ENCODE measurements at regions not wholly inside any gene's neighbourhood (a gene's known extent, or its start where the extent isn't known, plus 50 kb on each side); places are given as distances from the start of the nearest gene placed in this dataset.
"Not testable (repeated sequence)": the region's sequence is repeated elsewhere in the genome, so short reads cannot be mapped to it uniquely, and the experiment has no call there.

GRCh38 chr12:75944905-75945432, 86.6 kb downstream of the PHLDA1 start:
- intact Hi-C loops (cut with DNase I): no loop called here
- ATAC-seq (no peak), DNase-seq (ENCODE audit: missing footprints) (no peak)

GRCh38 chr12:75944097-75944904, 87.3 kb downstream of the PHLDA1 start:
- DNase-seq (ENCODE audit: missing footprints): no peak
- intact Hi-C loops (cut with DNase I): no loop called here
- ATAC-seq: peak; percentile 59

- DNase-seq (ENCODE audit: missing footprints): no peak
- ATAC-seq: no peak
- intact Hi-C loops (cut with DNase I): no loop called here
Measured at GRCh38 chr12:75943730-75944096, 87.9 kb downstream of the PHLDA1 start.

GRCh38 chr12:75941661-75942060, 89.9 kb downstream of the PHLDA1 start:
- DNase-seq (ENCODE audit: missing footprints); intact Hi-C loops (cut with DNase I): not testable (repeated sequence)

GRCh38 chr12:75939016-75939642, 92.4 kb downstream of the PHLDA1 start:
- ATAC-seq: peak; percentile 56
- DNase-seq (ENCODE audit: missing footprints): no peak
- intact Hi-C loops (cut with DNase I): loop anchor here (5.0 kb wide), 1 partner anchor 93 kb away; the partner anchor contains the start of gene PHLDA1

More at GRCh38 chr12:75941661-75942060, 89.9 kb downstream of the PHLDA1 start:
- not testable (repeated sequence) for ATAC-seq

GRCh38 chr12:75938189-75938588, 93.4 kb downstream of the PHLDA1 start:
- ATAC-seq (no peak), DNase-seq (ENCODE audit: missing footprints) (no peak)
- intact Hi-C loops (cut with DNase I): loop anchor here (5.0 kb wide), 1 partner anchor 94 kb away; the partner anchor contains the start of gene PHLDA1

GRCh38 chr12:75937486-75937885, 94.1 kb downstream of the PHLDA1 start:
- intact Hi-C loops (cut with DNase I): loop anchor here (5.0 kb wide), 1 partner anchor 95 kb away; the partner anchor contains the start of gene PHLDA1
- DNase-seq (ENCODE audit: missing footprints) (no peak), ATAC-seq (no peak)

GRCh38 chr12:75936515-75937440, 94.8 kb downstream of the PHLDA1 start:
- intact Hi-C loops (cut with DNase I): loop anchor here (5.0 kb wide), 1 partner anchor 96 kb away; the partner anchor contains the start of gene PHLDA1
- DNase-seq (ENCODE audit: missing footprints) (no peak), ATAC-seq (no peak)

- no peak for ATAC-seq
- no peak for DNase-seq (ENCODE audit: missing footprints)
- intact Hi-C loops (cut with DNase I): loop anchor here (5.0 kb wide), 1 partner anchor 97 kb away; the partner anchor contains the start of gene PHLDA1
Measured at GRCh38 chr12:75935539-75936242, 95.9 kb downstream of the PHLDA1 start.

GRCh38 chr12:75933101-75933500, 98.5 kb downstream of the PHLDA1 start:
- ATAC-seq: no peak
- intact Hi-C loops (cut with DNase I): no loop called here
- DNase-seq (ENCODE audit: missing footprints): no peak

GRCh38 chr12:75932241-75932640, 99.3 kb downstream of the PHLDA1 start:
- DNase-seq (ENCODE audit: missing footprints): no peak
- no peak for ATAC-seq
- intact Hi-C loops (cut with DNase I): no loop called here

- DNase-seq (ENCODE audit: missing footprints): no peak
- ATAC-seq: no peak
- intact Hi-C loops (cut with DNase I): no loop called here
Measured at GRCh38 chr12:75923964-75924666, 107.5 kb downstream of the PHLDA1 start.

- no peak for DNase-seq (ENCODE audit: missing footprints)
- no peak for ATAC-seq
- intact Hi-C loops (cut with DNase I): no loop called here
Measured at GRCh38 chr12:75922944-75923642, 108.5 kb downstream of the PHLDA1 start.

- intact Hi-C loops (cut with DNase I): no loop called here
- ATAC-seq: no peak
- no peak for DNase-seq (ENCODE audit: missing footprints)
Measured at GRCh38 chr12:75921622-75922289, 109.8 kb downstream of the PHLDA1 start.

- intact Hi-C loops (cut with DNase I): no loop called here
- no peak for ATAC-seq
- no peak for DNase-seq (ENCODE audit: missing footprints)
Measured at GRCh38 chr12:75917715-75918114, 113.9 kb downstream of the PHLDA1 start.

- intact Hi-C loops (cut with DNase I): no loop called here
Measured at GRCh38 chr12:75917083-75917482, 114.5 kb downstream of the PHLDA1 start.

More at GRCh38 chr12:75917083-75917482, 114.5 kb downstream of the PHLDA1 start:
- ATAC-seq: no peak
- no peak for DNase-seq (ENCODE audit: missing footprints)

All from Right ventricle myocardium inferior (tissue), 1 donor.